ENCODE measurements at regions not wholly inside any gene's neighbourhood (a gene's known extent, or its start where the extent isn't known, plus 50 kb on each side); places are given as distances from the start of the nearest gene placed in this dataset.

DNA sequence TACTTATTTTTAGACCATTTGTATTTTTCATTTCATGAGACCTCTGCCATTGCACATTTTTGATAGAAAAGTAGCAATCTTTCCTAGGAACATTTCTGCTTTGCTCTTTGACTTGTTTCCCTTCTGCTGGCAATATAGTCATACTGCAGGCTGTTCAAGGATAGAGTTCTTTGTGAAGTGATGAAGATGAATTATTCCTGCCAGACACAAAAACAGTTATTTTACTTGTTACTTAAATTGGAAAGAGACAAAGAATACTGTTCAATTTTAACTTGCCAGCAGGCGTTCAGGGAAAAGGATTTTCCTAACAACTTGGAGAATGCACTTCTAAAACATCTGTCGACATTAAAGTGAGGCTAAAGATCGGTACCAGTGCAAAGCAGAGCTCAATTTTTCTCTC, 251.7 kb upstream of the ACTBL2 start:
- no peak for DNase-seq (ENCODE audit: extremely low read depth, low read depth)
- TF ChIP-seq, protein P1, sequence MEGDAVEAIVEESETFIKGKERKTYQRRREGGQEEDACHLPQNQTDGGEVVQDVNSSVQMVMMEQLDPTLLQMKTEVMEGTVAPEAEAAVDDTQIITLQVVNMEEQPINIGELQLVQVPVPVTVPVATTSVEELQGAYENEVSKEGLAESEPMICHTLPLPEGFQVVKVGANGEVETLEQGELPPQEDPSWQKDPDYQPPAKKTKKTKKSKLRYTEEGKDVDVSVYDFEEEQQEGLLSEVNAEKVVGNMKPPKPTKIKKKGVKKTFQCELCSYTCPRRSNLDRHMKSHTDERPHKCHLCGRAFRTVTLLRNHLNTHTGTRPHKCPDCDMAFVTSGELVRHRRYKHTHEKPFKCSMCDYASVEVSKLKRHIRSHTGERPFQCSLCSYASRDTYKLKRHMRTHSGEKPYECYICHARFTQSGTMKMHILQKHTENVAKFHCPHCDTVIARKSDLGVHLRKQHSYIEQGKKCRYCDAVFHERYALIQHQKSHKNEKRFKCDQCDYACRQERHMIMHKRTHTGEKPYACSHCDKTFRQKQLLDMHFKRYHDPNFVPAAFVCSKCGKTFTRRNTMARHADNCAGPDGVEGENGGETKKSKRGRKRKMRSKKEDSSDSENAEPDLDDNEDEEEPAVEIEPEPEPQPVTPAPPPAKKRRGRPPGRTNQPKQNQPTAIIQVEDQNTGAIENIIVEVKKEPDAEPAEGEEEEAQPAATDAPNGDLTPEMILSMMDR (IDR thresholded peaks at IDR 0.05; ENCODE audit: low read depth, low read length), result no peak; the same call in 1 of the 2 replicates

DNA sequence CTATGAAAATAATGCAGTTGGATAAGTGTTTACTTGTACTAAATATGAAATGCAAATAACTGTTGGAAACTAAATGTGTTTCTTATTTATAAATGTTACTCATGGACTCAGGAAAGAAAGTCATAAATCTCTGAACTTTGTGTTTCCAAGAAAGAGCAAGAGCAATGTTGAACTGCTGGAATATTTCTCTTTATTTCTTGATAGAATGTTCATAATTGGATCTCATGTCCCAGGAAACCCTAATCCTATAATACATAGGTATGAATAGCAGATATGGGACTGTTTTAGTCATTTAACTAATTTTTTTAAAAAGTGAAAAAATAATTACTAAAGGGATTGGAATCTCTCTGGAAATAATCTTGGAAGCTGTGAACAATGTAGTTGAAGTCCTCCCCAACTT, 245.0 kb upstream of the ACTBL2 start:
- TF ChIP-seq, protein P1 (IDR thresholded peaks at IDR 0.05; ENCODE audit: low read depth, low read length), result no peak
- DNase-seq (ENCODE audit: extremely low read depth, low read depth), result no peak

DNA sequence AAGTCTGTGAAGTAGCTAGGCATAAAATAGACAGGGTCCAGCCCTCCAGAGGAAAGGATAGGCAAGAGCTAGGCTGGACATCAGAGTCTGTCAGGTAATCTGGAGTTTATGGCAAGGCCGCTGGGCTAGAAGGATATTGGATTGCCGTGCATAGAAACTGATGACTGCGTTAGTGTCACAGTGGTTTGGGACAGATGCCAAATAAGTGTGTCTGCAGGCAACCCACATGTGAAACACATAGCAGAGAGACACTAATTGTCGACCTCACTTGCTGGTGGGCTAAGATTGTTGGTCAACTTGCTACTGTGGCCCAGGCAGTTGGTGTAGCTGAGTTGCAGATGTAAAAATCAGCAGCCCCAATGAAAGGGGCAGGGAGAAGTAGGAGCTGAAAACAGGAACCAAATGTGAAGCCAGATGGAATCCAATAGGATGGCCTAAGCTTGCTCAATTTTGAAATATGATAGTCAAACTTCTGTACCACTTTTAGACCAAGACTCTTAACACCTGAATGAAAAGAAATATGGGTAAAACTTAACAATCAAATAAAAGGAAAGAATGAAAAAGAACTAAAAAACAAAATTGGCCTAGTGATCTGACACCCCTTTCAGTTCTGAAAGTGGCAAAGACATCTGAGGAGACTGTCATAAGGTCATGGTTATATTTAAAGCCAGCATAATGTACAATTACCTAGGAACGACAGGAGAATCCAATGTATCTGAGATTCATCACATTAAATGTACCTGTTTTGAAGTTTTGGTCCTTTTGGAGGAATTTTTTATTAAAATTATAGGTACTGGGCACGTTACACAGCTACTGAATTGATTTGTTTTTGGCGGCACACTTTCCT, 243.3 kb upstream of the ACTBL2 start:
- TF ChIP-seq, protein P1 (IDR thresholded peaks at IDR 0.05; ENCODE audit: low read depth, low read length), result no peak
- no peak for DNase-seq (ENCODE audit: extremely low read depth, low read depth)

DNA sequence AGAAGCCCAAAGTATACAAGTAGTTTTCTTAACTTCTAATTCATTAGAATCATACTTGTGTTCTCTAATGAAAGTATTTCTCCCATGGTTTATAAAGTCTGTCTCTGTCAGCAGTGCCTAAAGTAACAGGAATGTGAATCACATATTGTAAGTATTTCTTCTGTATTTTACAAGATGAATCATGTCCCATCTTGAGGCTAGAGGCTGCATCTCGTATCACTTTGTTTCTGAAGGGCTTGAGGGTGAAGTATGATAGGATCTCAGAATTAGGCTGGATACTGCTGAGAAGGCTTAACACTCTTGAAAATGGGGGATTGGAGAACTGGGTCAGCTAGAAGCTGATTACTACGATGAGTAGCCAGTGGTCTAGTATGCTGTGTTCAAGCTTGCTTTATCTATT, 242.2 kb upstream of the ACTBL2 start:
- no peak for DNase-seq (ENCODE audit: extremely low read depth, low read depth)
- TF ChIP-seq, protein P1 (IDR thresholded peaks at IDR 0.05; ENCODE audit: low read depth, low read length), result no peak

DNA sequence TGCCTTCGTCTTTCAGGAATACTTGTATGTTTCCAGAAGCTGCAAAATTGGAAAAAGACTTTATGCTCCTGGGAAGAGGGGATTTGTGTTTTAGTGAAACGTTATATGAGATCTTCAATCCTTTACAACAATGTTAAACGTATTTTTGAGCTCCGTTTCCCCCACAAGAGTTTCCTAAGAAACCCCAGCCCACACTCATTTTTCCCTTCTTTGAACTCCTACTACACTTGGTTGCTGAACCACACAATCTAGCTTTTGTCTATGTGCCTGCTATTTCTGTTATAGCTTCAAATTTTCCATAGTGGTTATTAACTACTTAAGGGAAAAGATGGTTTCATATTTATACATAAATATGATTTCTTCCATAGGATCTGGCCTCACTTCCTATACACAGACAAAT, 238.6 kb upstream of the ACTBL2 start:
- no peak for DNase-seq (ENCODE audit: extremely low read depth, low read depth)
- TF ChIP-seq, protein P1 (IDR thresholded peaks at IDR 0.05; ENCODE audit: low read depth, low read length), result no peak

DNA sequence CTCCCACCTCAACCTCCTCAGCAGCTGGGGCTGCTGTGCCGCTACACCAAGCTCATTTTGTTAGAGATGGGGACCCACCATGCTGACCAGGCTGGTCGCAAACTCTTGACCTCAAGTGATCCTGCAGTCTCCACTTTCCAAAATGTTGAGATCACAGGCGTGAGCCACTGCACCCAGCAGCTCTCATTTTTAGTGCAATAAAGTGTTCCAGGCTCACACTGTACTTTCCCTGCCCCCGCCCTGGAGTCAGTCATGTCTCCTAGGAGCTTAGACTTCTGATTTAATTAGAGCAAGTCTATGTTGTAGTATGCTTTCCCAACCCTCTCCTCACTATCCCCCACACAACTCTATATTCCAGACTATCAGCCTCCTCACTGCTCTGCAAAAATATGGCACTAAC, 238.0 kb upstream of the ACTBL2 start:
- TF ChIP-seq, protein P1 (IDR thresholded peaks at IDR 0.05; ENCODE audit: low read depth, low read length), result no peak
- DNase-seq (ENCODE audit: extremely low read depth, low read depth), result no peak

DNA sequence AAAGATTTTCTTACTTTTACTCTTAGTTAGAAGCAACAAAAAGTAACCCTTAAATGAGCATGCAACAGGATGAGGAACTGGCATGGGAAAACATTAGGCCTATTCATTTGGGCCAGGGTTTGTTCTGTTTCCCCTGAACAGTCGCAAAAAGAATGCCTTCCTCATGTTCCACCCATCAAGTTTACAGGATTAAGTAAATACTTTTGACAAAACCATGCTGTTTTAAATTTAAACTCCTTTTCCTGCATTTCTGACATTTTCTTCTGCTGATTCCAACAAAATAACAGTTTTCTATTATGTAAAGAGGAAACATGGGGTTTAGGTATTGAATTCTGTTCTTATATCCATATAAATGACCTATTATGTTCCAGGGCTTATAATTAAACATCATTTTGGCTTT, 236.6 kb upstream of the ACTBL2 start:
- TF ChIP-seq, protein P1 (IDR thresholded peaks at IDR 0.05; ENCODE audit: low read depth, low read length), result no peak

More for the DNA sequence above, 236.6 kb upstream of the ACTBL2 start:
- no peak for DNase-seq (ENCODE audit: extremely low read depth, low read depth)

Measured in AG09319 (cell line).